K562 (cell line): ENCODE measurements at regions not wholly inside any gene's neighbourhood (a gene's known extent, or its start where the extent isn't known, plus 50 kb on each side); places are given as distances from the start of the nearest gene placed in this dataset.

Source experiments
- ATAC-seq: fragments of 200-7000 bp; cut with Tn5 transposase; 3 replicates; pipeline ENCODE4 v1.9.1; 2020; ENCODE audit warnings: moderate library complexity
- BruUV-seq: library from RNA; stranded (reverse); fragments of 400-500 nt; replicated peaks from 2 replicates; lab custom pipeline; 2021; lab: Mats Ljungman, UMichigan
- CTCF ChIA-PET: fragments of 300-600 bp; formaldehyde crosslinking; extraction: SDS; loops from one replicate; lab custom pipeline; 2021; ENCODE audit warnings: low intra/inter-chr PET ratio; lab: Yijun Ruan, JAX
- POLR2A ChIA-PET: fragments of 300-600, 350-650 bp; sonication (Branson Sonifier 250); formaldehyde crosslinking; extraction: SDS; loops from one replicate; lab custom pipeline; 2021; ENCODE audit warnings: antibody characterized with exemption, inconsistent platforms; lab: Yijun Ruan, JAX
- DNase-seq, 4 experiments: peaks; one replicate each; pipeline versions ENCODE4 v3.0.0 to v3.0.0-alpha.2; 2011 to 2018; ENCODE audit warnings: low spot score in 3 of 4, mixed read lengths in 3 of 4; ENCODE audit errors: extremely low read depth in 1 of 4
- FAIRE-seq: peaks from 2 replicates; lab custom pipeline; 2011; peaks lifted over from hg19 to GRCh38; lab: Jason Lieb, UNC
- H2AFZ ChIP-seq: 2 replicates; pipeline ENCODE4 v1.6.0; 2011; ENCODE audit warnings: low read depth, low read length, control low read depth, inconsistent platforms
- H3K27ac ChIP-seq: fragments of 200-600 bp; 3 replicates; pipeline ENCODE4 v1.8.0; 2011; ENCODE audit warnings: low read depth, mild to moderate bottlenecking, control low read depth, inconsistent platforms, low read length, moderate library complexity, mixed read lengths; ENCODE audit errors: extremely low read depth
- H3K27me3 ChIP-seq, 2 experiments: fragments of 300-600 bp in 1 of 2; 2 replicates in 1 of 2; 3 replicates in 1 of 2; pipeline versions ENCODE4 v1.6.0 to v1.8.0; 2011; ENCODE audit warnings: inconsistent platforms in 2 of 2, low read length in 2 of 2, mild to moderate bottlenecking in 1 of 2, mixed read lengths in 1 of 2, moderate library complexity in 1 of 2; ENCODE audit not compliant: control insufficient read depth in 2 of 2, insufficient read depth in 2 of 2
- H3K36me3 ChIP-seq: fragments of 300-600 bp; 3 replicates; pipeline ENCODE4 v1.8.0; 2011; ENCODE audit warnings: mild to moderate bottlenecking, low read length, inconsistent platforms; ENCODE audit not compliant: control insufficient read depth, insufficient read depth
- H3K4me1 ChIP-seq, 2 experiments: fragments of 200-600 bp in 1 of 2; replicated peaks in 1 of 2; 2 replicates in 1 of 2; 3 replicates in 1 of 2; pipeline versions ENCODE4 v1.5.1 to v1.8.0; 2011; ENCODE audit warnings: inconsistent platforms in 2 of 2, low read length in 2 of 2, mild to moderate bottlenecking in 1 of 2, mixed read lengths in 1 of 2, moderate library complexity in 1 of 2; ENCODE audit not compliant: control insufficient read depth in 2 of 2, insufficient read depth in 2 of 2
- H3K4me2 ChIP-seq: 2 replicates; pipeline ENCODE4 v1.6.1; 2011; ENCODE audit warnings: low read length, control low read depth, inconsistent platforms, mixed read lengths; ENCODE audit not compliant: insufficient read depth
- H3K4me3 ChIP-seq: fragments of 200-600 bp; sonication (generic), shearing (Covaris generic); 2 replicates; pipeline ENCODE4 v1.5.1; 2016; ENCODE audit warnings: control low read depth, inconsistent platforms
- H3K79me2 ChIP-seq: fragments of 200-600 bp; 3 replicates; pipeline ENCODE4 v1.8.0; 2011; ENCODE audit warnings: low read length, inconsistent platforms; ENCODE audit not compliant: control insufficient read depth, insufficient read depth
- H3K9ac ChIP-seq, 2 experiments: 2 replicates each; pipeline versions ENCODE4 v1.6.0 to v1.6.1; 2011; ENCODE audit warnings: low read depth in 2 of 2, low read length in 2 of 2, control low read depth in 1 of 2, inconsistent platforms in 1 of 2, mild to moderate bottlenecking in 1 of 2, mixed read lengths in 1 of 2; ENCODE audit not compliant: insufficient read depth in 1 of 2
- H3K9me1 ChIP-seq: one replicate; pipeline ENCODE4 v1.6.0; 2011; ENCODE audit warnings: inconsistent platforms, mild to moderate bottlenecking, low read length, moderate library complexity; ENCODE audit not compliant: control insufficient read depth, insufficient read depth
- H3K9me3 ChIP-seq: replicated peaks from 2 replicates; pipeline ENCODE4 v1.5.1; 2011; ENCODE audit warnings: low read depth, low read length, inconsistent platforms; ENCODE audit not compliant: control insufficient read depth, insufficient read depth
- H4K20me1 ChIP-seq: replicated peaks from 2 replicates; pipeline ENCODE4 v1.6.1; 2011; ENCODE audit warnings: low read length, inconsistent platforms, mixed read lengths; ENCODE audit not compliant: control insufficient read depth, insufficient read depth
- AFF1 ChIP-seq, 2 experiments: fragments of 450-650 bp; IDR thresholded peaks; 2 replicates each; pipeline ENCODE4 v1.6.1; 2018; ENCODE audit warnings: mild to moderate bottlenecking in 2 of 2, low read depth in 1 of 2; ENCODE audit not compliant: partially characterized antibody in 2 of 2
- ASH1L ChIP-seq: fragments of 450-650 bp; IDR thresholded peaks from 2 replicates; pipeline ENCODE4 v1.6.1; 2018; ENCODE audit warnings: borderline replicate concordance, mild to moderate bottlenecking, low read depth; ENCODE audit not compliant: partially characterized antibody
- E2F4 ChIP-seq: sonication (generic); formaldehyde crosslinking; IDR thresholded peaks from 2 replicates; pipeline ENCODE4 v1.8.0; 2022; ENCODE audit warnings: mild to moderate bottlenecking, low read depth, missing genetic modification reagents
- GTF3C2 ChIP-seq: IDR thresholded peaks from 3 replicates; pipeline ENCODE4 v1.6.1; 2011; ENCODE audit warnings: borderline replicate concordance, mild to moderate bottlenecking, moderate library complexity; ENCODE audit not compliant: insufficient read length; ENCODE audit errors: extremely low read depth
- ILK ChIP-seq: fragments of 450-650 bp; IDR thresholded peaks from 2 replicates; pipeline ENCODE4 v1.6.1; 2016; ENCODE audit warnings: missing genetic modification characterization, low read depth, mild to moderate bottlenecking, missing compliant biosample characterization, moderate library complexity, borderline replicate concordance
- MAZ ChIP-seq, 2 experiments: fragments of 450-650 bp in 1 of 2; sonication (generic) in 1 of 2; formaldehyde crosslinking; IDR thresholded peaks in 1 of 2; conservative IDR thresholded peaks in 1 of 2; 2 replicates each; pipeline versions ENCODE4 v1.4.0 to v1.5.0; 2020; ENCODE audit warnings: mild to moderate bottlenecking in 1 of 2, missing genetic modification reagents in 1 of 2
- NFIX ChIP-seq: fragments of 250-450 bp; sonication (Bioruptor Pico); IDR thresholded peaks from 2 replicates; pipeline ENCODE4 v1.4.0; 2020; ENCODE audit warnings: low read depth, mild to moderate bottlenecking, moderate library complexity
- NUFIP1 ChIP-seq: fragments of 450-650 bp; IDR thresholded peaks from 2 replicates; pipeline ENCODE4 v1.6.1; 2018; ENCODE audit not compliant: partially characterized antibody
- ZHX1 ChIP-seq: fragments of 150-350 bp; conservative IDR thresholded peaks from 2 replicates; pipeline ENCODE4 v1.6.1; 2014; ENCODE audit warnings: low read length
- ZNF561 ChIP-seq: fragments of 450-650 bp; formaldehyde crosslinking; conservative IDR thresholded peaks from 2 replicates; pipeline ENCODE4 v1.4.0; 2020; ENCODE audit warnings: mild to moderate bottlenecking, moderate library complexity
- ZNF79 ChIP-seq: fragments of 250-450 bp; sonication (Bioruptor Pico); IDR thresholded peaks from 2 replicates; pipeline ENCODE4 v1.4.0; 2020; ENCODE audit warnings: low read depth, mild to moderate bottlenecking, moderate library complexity
- WGBS: fragments of 100-300 bp; shearing (Covaris generic); methylation state at CpG from one replicate; pipeline ENCODE4 v1.1.6; 2016; ENCODE audit warnings: low coverage, mixed read lengths; ENCODE audit not compliant: insufficient coverage; ENCODE audit errors: missing lambda C conversion rate; 5-methylcytosine and 5-hydroxymethylcytosine counted together
- in situ Hi-C: fragments of 300-500 bp; cut with MboI; formaldehyde crosslinking; loops from 4 replicates; pipeline ENCODE4 v1.15.0; 2018; ENCODE audit warnings: inconsistent platforms, mixed read lengths
- intact Hi-C: fragments of 100-400 bp; cut with micrococcal nuclease; formaldehyde crosslinking; loops from 2 replicates; pipeline ENCODE4 v1.14.2; 2022

GRCh38 chr15:39296955-39297354 is 283.9 kb upstream of the THBS1 start:
- Histone ChIP-seq H4K20me1 (no peaks in the 10 kb centered on the region), H3K79me2 (no peaks in the 10 kb centered on the region), H3K36me3 (no peaks in the 10 kb centered on the region), H3K27me3 (no peaks in the 10 kb centered on the region; a peak in 1 of 5 replicates), H3K4me1 (no peaks in the 10 kb centered on the region), H3K9me3 (no peaks in the 10 kb centered on the region), H3K27ac (no peak overlapping the region), H3K9me1 (no peaks in the 10 kb centered on the region), H2AFZ (no peak overlapping the region), H3K4me3 (no peak overlapping the region), H3K4me2 (no peak overlapping the region)
- intact Hi-C loops: no loop called here
- no peak for FAIRE-seq
- POLR2A ChIA-PET: no interaction called here
- WGBS: 0% methylated on average over 1 of the region's 1 CpG
- in situ Hi-C loops: no loop called here
- ATAC-seq: no peak
- CTCF ChIA-PET: no interaction called here
- no TSS peak for BruUV-seq
- DNase-seq: no peak
- TF ChIP-seq NFIX (CRISPR knock-in tag) (no peak), ILK (tag) (no peak), NUFIP1 (no peak), MAZ (CRISPR knock-in tag; conservative IDR thresholded peaks at IDR 0.05 in 1 of 2, IDR thresholded peaks at IDR 0.05 in 1 of 2) (no peak), AFF1 (IDR thresholded peaks at IDR 0.05; ENCODE audit: low read depth in 1 of 2, partially characterized antibody in 2 of 2) (no peak), ZNF79 (CRISPR knock-in tag) (no peak), E2F4 (CRISPR knock-in tag) (no peak), ZNF561 (CRISPR knock-in tag) (no peak), ZHX1 (no peak), GTF3C2 (no peak), ASH1L (no peak)
- TF ChIP-seq, all 486 proteins: peak for 0
- H3K9ac ChIP-seq: no peak overlapping the region
